CD4-positive, alpha-beta T cell (primary cell): ENCODE measurements at regions not wholly inside any gene's neighbourhood (a gene's known extent, or its start where the extent isn't known, plus 50 kb on each side); places are given as distances from the start of the nearest gene placed in this dataset.
"Not testable (repeated sequence)": the region's sequence is repeated elsewhere in the genome, so short reads cannot be mapped to it uniquely, and the experiment has no call there.

ENCODE experiments used
- ATAC-seq: fragments of 200-7000 bp; cut with Tn5 transposase; one replicate; pipeline ENCODE4 v1.10.0; 2022; ENCODE audit warnings: mild to moderate bottlenecking; ENCODE audit not compliant: poor library complexity
- CTCF ChIA-PET: fragments of 350-600 bp; sonication (Branson Sonifier 250); formaldehyde crosslinking; loops from one replicate; lab custom pipeline; 2021; ENCODE audit warnings: antibody characterized with exemption, inconsistent platforms; lab: Charles Lee
- POLR2A ChIA-PET: fragments of 350-600 bp; sonication (Branson Sonifier 250); formaldehyde crosslinking; loops from one replicate; lab custom pipeline; 2021; ENCODE audit warnings: antibody characterized with exemption, inconsistent platforms; lab: Charles Lee
- DNase-seq, 14 experiments: peaks; one replicate each; pipeline ENCODE4 v3.0.0-alpha.2; 2013 to 2020; ENCODE audit warnings: mixed read lengths in 2 of 14
- H3K27ac ChIP-seq, 2 donors: one replicate each; pipeline versions ENCODE4 v1.5.1 to v1.7.0; 2013; ENCODE audit warnings: low read length in 2 of 2, low read depth in 1 of 2, mild to moderate bottlenecking in 1 of 2
- H3K27me3 ChIP-seq, 2 experiments: 1 replicate in 1 of 2; 2 replicates in 1 of 2; pipeline versions ENCODE4 v1.6.1 to v1.7.0; 2013; ENCODE audit warnings: low read length in 2 of 2, control low read depth in 1 of 2, mild to moderate bottlenecking in 1 of 2, moderate library complexity in 1 of 2; ENCODE audit not compliant: insufficient read depth in 2 of 2, control insufficient read depth in 1 of 2
- H3K36me3 ChIP-seq: one replicate; pipeline ENCODE4 v1.6.1; 2013; ENCODE audit warnings: low read length, control low read depth; ENCODE audit not compliant: insufficient read depth
- H3K4me1 ChIP-seq: one replicate; pipeline ENCODE4 v1.6.1; 2013; ENCODE audit warnings: low read length, control low read depth; ENCODE audit not compliant: insufficient read depth
- H3K4me3 ChIP-seq: one replicate; pipeline ENCODE4 v1.5.1; 2013; ENCODE audit warnings: mild to moderate bottlenecking, low read length, moderate library complexity
- H3K9me3 ChIP-seq, 2 experiments: 1 replicate in 1 of 2; 2 replicates in 1 of 2; pipeline versions ENCODE4 v1.6.1 to v1.7.0; 2013; ENCODE audit warnings: low read length in 2 of 2, mild to moderate bottlenecking in 2 of 2, control low read depth in 1 of 2, moderate library complexity in 1 of 2; ENCODE audit not compliant: control insufficient read depth in 1 of 2, insufficient read depth in 1 of 2
- H3K27ac Mint-ChIP-seq: one replicate; pipeline ENCODE4 v1.8.0; 2020; ENCODE audit warnings: mixed read lengths
- H3K27me3 Mint-ChIP-seq: one replicate; pipeline ENCODE4 v1.8.0; 2021; ENCODE audit warnings: mixed read lengths
- H3K36me3 Mint-ChIP-seq: one replicate; pipeline ENCODE4 v1.8.0; 2021; ENCODE audit warnings: low read depth, mixed read lengths
- H3K4me1 Mint-ChIP-seq: one replicate; pipeline ENCODE4 v1.8.0; 2021; ENCODE audit warnings: low read depth, mixed read lengths
- H3K4me3 Mint-ChIP-seq: one replicate; pipeline ENCODE4 v1.8.0; 2020; ENCODE audit warnings: mild to moderate bottlenecking, mixed read lengths
- H3K9me3 Mint-ChIP-seq: one replicate; pipeline ENCODE4 v1.8.0; 2020; ENCODE audit warnings: mixed read lengths
- CTCF ChIP-seq: fragments of 200-600 bp; IDR thresholded peaks from one replicate; pipeline ENCODE4 v1.8.0; 2022; ENCODE audit warnings: antibody characterized with exemption, mild to moderate bottlenecking
- intact Hi-C, 2 experiments: fragments of 100-400 bp; cut with DNase I in 1 of 2; cut with micrococcal nuclease in 1 of 2; formaldehyde crosslinking; loops; one replicate each; pipeline versions ENCODE4 v1.15.1 to v1.9.0; 2023 to 2025; cut with DNase I, micrococcal nuclease

- POLR2A ChIA-PET, CTCF ChIA-PET, intact Hi-C loops, ATAC-seq, H3K4me3 Mint-ChIP-seq, H3K36me3 ChIP-seq, H3K4me1 ChIP-seq, H3K27ac ChIP-seq, H3K9me3 ChIP-seq, H3K4me1 Mint-ChIP-seq, H3K27ac Mint-ChIP-seq, H3K27me3 Mint-ChIP-seq, H3K27me3 ChIP-seq, DNase-seq, H3K4me3 ChIP-seq, H3K36me3 Mint-ChIP-seq: not testable (repeated sequence)
- H3K9me3 Mint-ChIP-seq: peaks cover 16% of the 10 kb centered on the region
Observed at GRCh38 chr11:55431541-55431940, 63.8 kb downstream of the OR4A15 start.

GRCh38 chr11:55457641-55458040 is 89.9 kb downstream of the OR4A15 start:
- Histone ChIP-seq H3K4me1 (no peaks in the 10 kb centered on the region), H3K4me3 (no peak overlapping the region), H3K36me3 (no peaks in the 10 kb centered on the region), H3K9me3 (peaks cover 0 to 8% of the 10 kb centered on the region in 2 experiments), H3K27me3 (no peaks in the 10 kb centered on the region), H3K27ac (no peak overlapping the region)
- no peak for TF ChIP-seq CTCF
- H3K4me1 Mint-ChIP-seq: no peaks in the 10 kb centered on the region
- no peak for DNase-seq
- intact Hi-C loops: no loop called here
- CTCF ChIA-PET: no interaction called here
- no peaks in the 10 kb centered on the region for H3K36me3 Mint-ChIP-seq
- H3K4me3 Mint-ChIP-seq: no peak overlapping the region
- POLR2A ChIA-PET: no interaction called here
- no peaks in the 10 kb centered on the region for H3K27me3 Mint-ChIP-seq
- ATAC-seq: no peak
- peaks cover 2% of the 10 kb centered on the region for H3K9me3 Mint-ChIP-seq
- no peak overlapping the region for H3K27ac Mint-ChIP-seq

- H3K27ac Mint-ChIP-seq, H3K27me3 Mint-ChIP-seq, DNase-seq, POLR2A ChIA-PET, H3K27me3 ChIP-seq, ATAC-seq, intact Hi-C loops, H3K4me1 Mint-ChIP-seq, H3K36me3 ChIP-seq, H3K27ac ChIP-seq, H3K4me3 ChIP-seq, H3K36me3 Mint-ChIP-seq, H3K9me3 ChIP-seq, H3K4me3 Mint-ChIP-seq, CTCF ChIA-PET, H3K9me3 Mint-ChIP-seq, H3K4me1 ChIP-seq: not testable (repeated sequence)
Observed at GRCh38 chr11:55459871-55460270, 92.1 kb downstream of the OR4A15 start.

- ChIA-PET POLR2A (no interaction called here), CTCF (interaction anchor here (0.6 kb wide), 1 partner anchor 330 kb away, joined by 3 read pairs; no protein-coding TSS in a partner anchor)
- H3K4me1 ChIP-seq: no peaks in the 10 kb centered on the region
- H3K9me3 ChIP-seq: peaks cover 0 to 10% of the 10 kb centered on the region in 2 experiments
- no peaks in the 10 kb centered on the region for H3K36me3 ChIP-seq
- intact Hi-C loops: no loop called here
- Mint-ChIP-seq H3K4me3 (no peak overlapping the region), H3K27ac (no peak overlapping the region), H3K4me1 (no peaks in the 10 kb centered on the region), H3K9me3 (peaks cover 5% of the 10 kb centered on the region), H3K27me3 (no peaks in the 10 kb centered on the region), H3K36me3 (no peaks in the 10 kb centered on the region)
- H3K27me3 ChIP-seq: no peaks in the 10 kb centered on the region
- no peak overlapping the region for H3K27ac ChIP-seq
- DNase-seq: no peak
- no peak for ATAC-seq
- no peak for TF ChIP-seq CTCF
- H3K4me3 ChIP-seq: no peak overlapping the region
Observed at GRCh38 chr11:55474321-55474720, 79.9 kb upstream of the OR4C15 start.
